H1 (cell line): ENCODE measurements at regions not wholly inside any gene's neighbourhood (a gene's known extent, or its start where the extent isn't known, plus 50 kb on each side); places are given as distances from the start of the nearest gene placed in this dataset.

ENCODE experiments used
- CTCF ChIA-PET: fragments of 300-600 bp; sonication (Branson Sonifier 250); formaldehyde crosslinking; loops from one replicate; lab custom pipeline; 2021; ENCODE audit not compliant: partially characterized antibody; lab: Charles Lee
- POLR2A ChIA-PET: fragments of 300-600 bp; sonication (Branson Sonifier 250); formaldehyde crosslinking; loops from one replicate; lab custom pipeline; 2021; ENCODE audit warnings: inconsistent platforms; ENCODE audit not compliant: partially characterized antibody; lab: Charles Lee
- DNase-seq, 2 experiments: peaks; one replicate each; pipeline versions ENCODE4 v3.0.0 to v3.0.0-alpha.2; 2010 to 2022; ENCODE audit warnings: low spot score in 2 of 2, low read depth in 1 of 2, mixed read lengths in 1 of 2
- FAIRE-seq: peaks from 2 replicates; lab custom pipeline; 2011; peaks lifted over from hg19 to GRCh38; lab: Jason Lieb, UNC
- H2AFZ ChIP-seq: 2 replicates; pipeline ENCODE4 v1.8.1; 2012; ENCODE audit warnings: low read length, inconsistent platforms
- H2AK5ac ChIP-seq: 2 replicates; pipeline ENCODE4 v1.6.1; 2013; ENCODE audit warnings: low read depth, low read length
- H2BK120ac ChIP-seq: replicated peaks from 2 replicates; pipeline ENCODE3; 2013; ENCODE audit warnings: low read depth, low read length, inconsistent platforms
- H2BK12ac ChIP-seq: 2 replicates; pipeline ENCODE4 v1.6.1; 2013; ENCODE audit warnings: low read depth, low read length
- H2BK15ac ChIP-seq: 2 replicates; pipeline ENCODE4 v1.6.1; 2013; ENCODE audit warnings: low read length
- H2BK20ac ChIP-seq: 2 replicates; pipeline ENCODE4 v1.6.1; 2013; ENCODE audit warnings: low read length
- H2BK5ac ChIP-seq: 2 replicates; pipeline ENCODE4 v1.6.1; 2013; ENCODE audit warnings: low read depth, low read length
- H3K14ac ChIP-seq: 2 replicates; pipeline ENCODE4 v1.6.1; 2013; ENCODE audit warnings: inconsistent platforms; ENCODE audit not compliant: insufficient read length
- H3K18ac ChIP-seq: 2 replicates; pipeline ENCODE4 v1.6.1; 2013; ENCODE audit warnings: low read length; ENCODE audit errors: extremely low read depth
- H3K23ac ChIP-seq: 2 replicates; pipeline ENCODE4 v1.6.1; 2013; ENCODE audit warnings: inconsistent platforms; ENCODE audit not compliant: insufficient read length
- H3K23me2 ChIP-seq: 2 replicates; pipeline ENCODE4 v1.6.1; 2013; ENCODE audit warnings: low read depth, low read length
- H3K27ac ChIP-seq: 2 replicates; pipeline ENCODE4 v1.6.1; 2011; ENCODE audit warnings: low read depth, low read length, inconsistent platforms
- H3K27me3 ChIP-seq, 4 experiments: replicated peaks in 1 of 4; 1 replicate in 1 of 4; 2 replicates in 3 of 4; pipeline versions ENCODE4 v1.6.1 to v1.8.1; 2011 to 2013; ENCODE audit warnings: low read length in 3 of 4, mild to moderate bottlenecking in 3 of 4, inconsistent platforms in 2 of 4, mixed read lengths in 2 of 4, moderate library complexity in 1 of 4; ENCODE audit not compliant: control insufficient read depth in 3 of 4, insufficient read depth in 3 of 4; ENCODE audit errors: extremely low read depth in 1 of 4
- H3K36me3 ChIP-seq, 4 experiments: 2 replicates each; pipeline versions ENCODE4 v1.6.1 to v1.8.1; 2011 to 2013; ENCODE audit warnings: mild to moderate bottlenecking in 4 of 4, low read length in 3 of 4, moderate library complexity in 2 of 4, control low read depth in 1 of 4, inconsistent platforms in 1 of 4; ENCODE audit not compliant: insufficient read depth in 4 of 4, control insufficient read depth in 2 of 4
- H3K4ac ChIP-seq: replicated peaks from 2 replicates; pipeline ENCODE3; 2013; ENCODE audit warnings: low read length, low read depth, mixed read lengths, inconsistent platforms; ENCODE audit not compliant: insufficient read length
- H3K4me1 ChIP-seq, 4 experiments: replicated peaks in 1 of 4; 1 replicate in 1 of 4; 2 replicates in 3 of 4; pipeline versions ENCODE4 v1.6.1 to v1.8.1; 2011 to 2013; ENCODE audit warnings: low read length in 3 of 4, inconsistent platforms in 2 of 4, mixed read lengths in 1 of 4; ENCODE audit not compliant: insufficient read depth in 4 of 4, control insufficient read depth in 3 of 4
- H3K4me2 ChIP-seq, 2 experiments: 2 replicates each; pipeline versions ENCODE4 v1.6.1 to v1.8.1; 2011 to 2013; ENCODE audit warnings: low read depth in 2 of 2, low read length in 2 of 2, control low read depth in 1 of 2, inconsistent platforms in 1 of 2, mild to moderate bottlenecking in 1 of 2; ENCODE audit not compliant: insufficient read depth in 1 of 2
- H3K4me3 ChIP-seq, 4 experiments: fragments of 200-600, 300-600 bp in 1 of 4; sonication (generic), shearing (Covaris generic), sonication (Bioruptor Twin) in 1 of 4; 2 replicates each; pipeline versions ENCODE4 v1.5.1 to v1.8.1; 2011 to 2016; ENCODE audit warnings: low read length in 4 of 4, low read depth in 3 of 4, control low read depth in 2 of 4, inconsistent platforms in 2 of 4, mild to moderate bottlenecking in 2 of 4, mixed read lengths in 1 of 4, moderate library complexity in 1 of 4; ENCODE audit not compliant: insufficient read depth in 2 of 4; ENCODE audit errors: extremely low read depth in 1 of 4
- H3K56ac ChIP-seq: replicated peaks from 2 replicates; pipeline ENCODE3; 2013; ENCODE audit warnings: low read depth, mild to moderate bottlenecking, mixed read lengths, low read length, inconsistent platforms; ENCODE audit not compliant: insufficient read length
- H3K79me1 ChIP-seq: 2 replicates; pipeline ENCODE4 v1.6.1; 2013; ENCODE audit warnings: low read depth, low read length, control low read depth
- H3K79me2 ChIP-seq, 2 experiments: 2 replicates each; pipeline versions ENCODE4 v1.6.1 to v1.8.1; 2012 to 2013; ENCODE audit warnings: low read length in 2 of 2, mild to moderate bottlenecking in 2 of 2, inconsistent platforms in 1 of 2; ENCODE audit not compliant: insufficient read depth in 2 of 2, control insufficient read depth in 1 of 2
- H3K9ac ChIP-seq, 4 experiments: replicated peaks in 1 of 4; 1 replicate in 1 of 4; 2 replicates in 3 of 4; pipeline versions ENCODE4 v1.6.1 to v1.8.1; 2011 to 2013; ENCODE audit warnings: low read depth in 3 of 4, low read length in 3 of 4, control low read depth in 2 of 4, mild to moderate bottlenecking in 2 of 4, moderate library complexity in 2 of 4, inconsistent platforms in 1 of 4; ENCODE audit errors: extremely low read depth in 1 of 4
- H3K9me3 ChIP-seq, 2 experiments: 2 replicates each; pipeline versions ENCODE4 v1.6.1 to v1.8.1; 2012 to 2013; ENCODE audit warnings: mild to moderate bottlenecking in 2 of 2, moderate library complexity in 2 of 2, control low read depth in 1 of 2, inconsistent platforms in 1 of 2, low read depth in 1 of 2, low read length in 1 of 2, mixed read lengths in 1 of 2; ENCODE audit not compliant: insufficient read depth in 2 of 2
- H4K20me1 ChIP-seq, 2 experiments: replicated peaks in 1 of 2; 2 replicates each; pipeline versions ENCODE3 to v1.8.1; 2011 to 2013; ENCODE audit warnings: inconsistent platforms in 2 of 2, low read length in 2 of 2, mild to moderate bottlenecking in 1 of 2; ENCODE audit not compliant: insufficient read depth in 2 of 2, control insufficient read depth in 1 of 2
- H4K5ac ChIP-seq: 2 replicates; pipeline ENCODE4 v1.6.1; 2013; ENCODE audit warnings: low read length, low read depth, mixed read lengths, inconsistent platforms; ENCODE audit not compliant: insufficient read length
- H4K8ac ChIP-seq: 2 replicates; pipeline ENCODE4 v1.8.0; 2013; ENCODE audit warnings: mild to moderate bottlenecking, moderate library complexity, low read length, inconsistent platforms; ENCODE audit not compliant: insufficient read depth; ENCODE audit errors: extremely low read depth
- H4K91ac ChIP-seq: replicated peaks from 2 replicates; pipeline ENCODE3; 2013; ENCODE audit warnings: low read length, mixed read lengths, inconsistent platforms; ENCODE audit not compliant: insufficient read length
- ASH2L ChIP-seq: fragments of 200-600, 300-600 bp; sonication (generic); IDR thresholded peaks from one replicate; pipeline ENCODE4 v1.7.1; 2017; ENCODE audit warnings: low read length
- BACH1 ChIP-seq: IDR thresholded peaks from 2 replicates; pipeline ENCODE4 v1.6.1; 2012; ENCODE audit warnings: low read length, improper control_type of control experiment
- CTBP2 ChIP-seq: IDR thresholded peaks from 2 replicates; pipeline ENCODE4 v1.7.0; 2011; ENCODE audit warnings: borderline replicate concordance, mild to moderate bottlenecking, moderate library complexity, mixed read lengths, low read length; ENCODE audit not compliant: insufficient read depth, insufficient read length
- KDM5A ChIP-seq: fragments of 200-600 bp; IDR thresholded peaks from 2 replicates; pipeline ENCODE4 v1.7.1; 2012; ENCODE audit warnings: mild to moderate bottlenecking, low read length, inconsistent platforms, mixed read lengths
- RFX5 ChIP-seq: IDR thresholded peaks from 2 replicates; pipeline ENCODE4 v1.6.1; 2011; ENCODE audit warnings: low read depth, low read length, improper control_type of control experiment, borderline replicate concordance
- SAP30 ChIP-seq: fragments of 300-600 bp; sonication (generic); IDR thresholded peaks from 2 replicates; pipeline ENCODE4 v1.7.1; 2012; ENCODE audit warnings: low read length, moderate library complexity, mild to moderate bottlenecking, inconsistent platforms; ENCODE audit not compliant: insufficient read depth, insufficient replicate concordance
- TAF7 ChIP-seq: optimal IDR thresholded peaks from 2 replicates; pipeline ENCODE3; 2011; ENCODE audit warnings: low read depth, mild to moderate bottlenecking, inconsistent platforms, low read length, moderate library complexity, borderline replicate concordance
- TCF12 ChIP-seq: IDR thresholded peaks from 2 replicates; pipeline ENCODE4 v1.6.1; 2011; ENCODE audit warnings: low read depth, mild to moderate bottlenecking, low read length
- WGBS, 2 experiments: shearing (Covaris generic) in 1 of 2; methylation state at CpG; one replicate each; pipeline versions ENCODE4 v1.1.6 to v1.1.7; 2013 to 2015; ENCODE audit warnings: low lambda C conversion rate in 2 of 2, mixed read lengths in 2 of 2, inconsistent platforms in 1 of 2, low coverage in 1 of 2, missing lambda C conversion rate in 1 of 2; ENCODE audit not compliant: insufficient replicate concordance in 2 of 2, insufficient coverage in 1 of 2, insufficient read length in 1 of 2; ENCODE audit errors: extremely low coverage in 1 of 2, missing lambda C conversion rate in 1 of 2; 5-methylcytosine and 5-hydroxymethylcytosine counted together

GRCh38 chr2:18957909-18958308, 368.5 kb upstream of the NT5C1B start:
- Histone ChIP-seq H3K56ac (no peak overlapping the region), H3K27ac (no peak overlapping the region), H3K18ac (no peak overlapping the region), H3K4me2 (no peak overlapping the region), H3K9ac (no peak overlapping the region), H3K23me2 (no peaks in the 10 kb centered on the region), H3K4me3 (no peak overlapping the region), H3K79me2 (no peaks in the 10 kb centered on the region), H4K8ac (no peak overlapping the region), H2BK5ac (no peak overlapping the region), H4K5ac (no peak overlapping the region), H3K79me1 (no peaks in the 10 kb centered on the region), H2BK12ac (no peak overlapping the region), H3K23ac (no peak overlapping the region), H2BK20ac (no peak overlapping the region), H2AK5ac (no peak overlapping the region)
- FAIRE-seq: no peak
- CTCF ChIA-PET: interaction anchor here (0.7 kb wide), 1 partner anchor 271 kb away, joined by 3 read pairs; no protein-coding TSS in a partner anchor
- no peak for DNase-seq
- TF ChIP-seq BACH1 (no peak), KDM5A (no peak), CTBP2 (no peak), SAP30 (no peak), ASH2L (no peak), RFX5 (no peak), TAF7 (no peak), TCF12 (no peak)
- TF ChIP-seq, all 59 proteins: peak for 0
- POLR2A ChIA-PET: no interaction called here
- Histone ChIP-seq H3K9me3 (no peaks in the 10 kb centered on the region), H3K14ac (no peak overlapping the region), H3K27me3 (no peaks in the 10 kb centered on the region), H3K4me1 (no peaks in the 10 kb centered on the region), H4K20me1 (no peaks in the 10 kb centered on the region), H4K91ac (no peak overlapping the region), H3K4ac (no peak overlapping the region), H3K36me3 (no peaks in the 10 kb centered on the region), H2BK120ac (no peak overlapping the region), H2BK15ac (no peak overlapping the region), H2AFZ (no peak overlapping the region)
- 88% methylated on average over 1 of the region's 1 CpG; no CpG with 5 or more reads in 1 of the 2 experiments for WGBS, 2 experiments
